GM23338 (cell line): ENCODE measurements at regions not wholly inside any gene's neighbourhood (a gene's known extent, or its start where the extent isn't known, plus 50 kb on each side); places are given as distances from the start of the nearest gene placed in this dataset.

Experiments used
- ATAC-seq: fragments of 200-7000 bp; cut with Tn5 transposase; 3 replicates; pipeline ENCODE4 v1.9.1; 2020
- DNase-seq: peaks from one replicate; pipeline ENCODE4 v3.0.0-alpha.2; 2015; ENCODE audit warnings: low spot score
- H2AFZ ChIP-seq: fragments of 200-600 bp; sonication (generic); 2 replicates; pipeline ENCODE4 v1.8.0; 2016; ENCODE audit warnings: antibody characterized with exemption, mild to moderate bottlenecking, moderate library complexity
- H3F3A ChIP-seq: fragments of 200-600 bp; sonication (generic); replicated peaks from 2 replicates; pipeline ENCODE4 v1.8.0; 2017; ENCODE audit warnings: antibody characterized with exemption, mixed run types, low read depth
- H3K27ac ChIP-seq: fragments of 200-600 bp; sonication (generic); 2 replicates; pipeline ENCODE4 v1.6.1; 2016; ENCODE audit warnings: low read depth
- H3K27me3 ChIP-seq: fragments of 200-600 bp; sonication (generic); 2 replicates; pipeline ENCODE4 v1.8.0; 2016; ENCODE audit warnings: mild to moderate bottlenecking, mixed run types, moderate library complexity; ENCODE audit not compliant: insufficient read depth
- H3K36me3 ChIP-seq: fragments of 200-600 bp; sonication (generic); 2 replicates; pipeline ENCODE4 v1.8.0; 2016; ENCODE audit warnings: mild to moderate bottlenecking; ENCODE audit not compliant: insufficient read depth
- H3K4me1 ChIP-seq: fragments of 200-600 bp; sonication (generic); 2 replicates; pipeline ENCODE4 v1.8.0; 2016; ENCODE audit warnings: mild to moderate bottlenecking, moderate library complexity; ENCODE audit not compliant: insufficient read depth
- H3K4me2 ChIP-seq: fragments of 200-600 bp; sonication (generic); 2 replicates; pipeline ENCODE4 v1.7.1; 2017; ENCODE audit warnings: mixed run types
- H3K4me3 ChIP-seq: fragments of 200-600 bp; sonication (generic); 2 replicates; pipeline ENCODE4 v1.6.1; 2016; ENCODE audit warnings: mixed run types
- H3K79me2 ChIP-seq: fragments of 200-600 bp; sonication (generic); replicated peaks from 2 replicates; pipeline ENCODE4 v1.8.0; 2017; ENCODE audit warnings: mild to moderate bottlenecking; ENCODE audit not compliant: insufficient read depth
- H3K9me2 ChIP-seq: fragments of 200-600 bp; sonication (generic); 2 replicates; pipeline ENCODE4 v1.8.0; 2017; ENCODE audit not compliant: insufficient read depth
- H4K20me1 ChIP-seq: fragments of 200-600 bp; sonication (generic); replicated peaks from 2 replicates; pipeline ENCODE4 v1.8.0; 2017; ENCODE audit warnings: mild to moderate bottlenecking; ENCODE audit not compliant: insufficient read depth
- H3K27ac Mint-ChIP-seq: 2 replicates; pipeline ENCODE4 v1.8.0; 2020; ENCODE audit warnings: inconsistent platforms, mild to moderate bottlenecking, moderate library complexity, mixed read lengths
- H3K27me3 Mint-ChIP-seq: 3 replicates; pipeline ENCODE4 v1.8.0; 2022; ENCODE audit warnings: low read depth, mild to moderate bottlenecking, moderate library complexity, mixed read lengths, inconsistent platforms; ENCODE audit not compliant: insufficient read depth, poor library complexity
- H3K36me3 Mint-ChIP-seq: 3 replicates; pipeline ENCODE4 v1.8.0; 2021; ENCODE audit warnings: low read depth, mild to moderate bottlenecking, inconsistent platforms, moderate library complexity, mixed read lengths
- H3K4me1 Mint-ChIP-seq: 3 replicates; pipeline ENCODE4 v1.8.0; 2020; ENCODE audit warnings: mild to moderate bottlenecking, inconsistent platforms, mixed read lengths
- H3K4me3 Mint-ChIP-seq: 3 replicates; pipeline ENCODE4 v1.8.0; 2021; ENCODE audit warnings: moderate library complexity, mild to moderate bottlenecking, inconsistent platforms, mixed read lengths
- H3K9me3 Mint-ChIP-seq: 3 replicates; pipeline ENCODE4 v1.8.0; 2020; ENCODE audit warnings: moderate library complexity, mild to moderate bottlenecking, inconsistent platforms, mixed read lengths
- CREB1 ChIP-seq: fragments of 250-450 bp; sonication (Bioruptor Pico); IDR thresholded peaks from 2 replicates; pipeline ENCODE4 v1.5.0; 2020; ENCODE audit warnings: low read depth, mild to moderate bottlenecking, moderate library complexity
- ETS1 ChIP-seq: IDR thresholded peaks from 2 replicates; pipeline ENCODE4 v1.6.1; 2016; ENCODE audit warnings: antibody characterized with exemption
- EZH2 ChIP-seq: fragments of 200-600 bp; sonication (generic); IDR thresholded peaks from one replicate; pipeline ENCODE4 v1.8.0; 2017; ENCODE audit warnings: antibody characterized with exemption, mild to moderate bottlenecking, low read depth; ENCODE audit not compliant: unreplicated experiment
- EZH2phosphoT487 ChIP-seq: fragments of 200-600 bp; sonication (generic); IDR thresholded peaks from one replicate; pipeline ENCODE4 v1.8.1; 2018; ENCODE audit warnings: antibody characterized with exemption; ENCODE audit not compliant: unreplicated experiment
- REST ChIP-seq: IDR thresholded peaks from one replicate; pipeline ENCODE4 v1.6.1; 2018; ENCODE audit warnings: antibody characterized with exemption; ENCODE audit not compliant: unreplicated experiment
- STAT1 ChIP-seq: IDR thresholded peaks from one replicate; pipeline ENCODE4 v1.6.1; 2016; ENCODE audit warnings: antibody characterized with exemption; ENCODE audit not compliant: unreplicated experiment
- ZNF114 ChIP-seq: fragments of 250-450 bp; sonication (Bioruptor Pico); IDR thresholded peaks from 2 replicates; pipeline ENCODE4 v1.5.0; 2020; ENCODE audit warnings: mild to moderate bottlenecking, moderate library complexity
- ZNF331 ChIP-seq: fragments of 250-450 bp; sonication (Bioruptor Pico); IDR thresholded peaks from 2 replicates; pipeline ENCODE4 v1.5.0; 2020; ENCODE audit warnings: low read depth, mild to moderate bottlenecking, moderate library complexity
- ZNF462 ChIP-seq: fragments of 250-450 bp; sonication (Bioruptor Pico); IDR thresholded peaks from 2 replicates; pipeline ENCODE4 v1.5.0; 2020; ENCODE audit warnings: mild to moderate bottlenecking, moderate library complexity

- ATAC-seq = no peak
- H3K4me1 Mint-ChIP-seq = peaks cover 17% of the 10 kb centered on the region
Measured at GRCh38 chr12:63305901-63306875, 155.2 kb upstream of the AVPR1A start.

More at GRCh38 chr12:63305901-63306875, 155.2 kb upstream of the AVPR1A start:
- Mint-ChIP-seq H3K27me3 (peaks cover 7% of the 10 kb centered on the region), H3K9me3 (peaks cover 12% of the 10 kb centered on the region), H3K4me3 (no peak overlapping the region), H3K36me3 (peaks cover 5% of the 10 kb centered on the region; the same call in 1 of the 3 replicates), H3K27ac (no peak overlapping the region)
- H3F3A ChIP-seq = no peaks in the 10 kb centered on the region
- no peak for TF ChIP-seq EZH2phosphoT487
- TF ChIP-seq ZNF462 = no peak
- TF ChIP-seq STAT1 = no peak
- no peak for TF ChIP-seq CREB1
- TF ChIP-seq ZNF114 (CRISPR knock-in tag) = no peak
- no peak for TF ChIP-seq EZH2
- no peak for TF ChIP-seq ETS1
- TF ChIP-seq ZNF331 (CRISPR knock-in tag) = no peak
- no peak for TF ChIP-seq REST
- 0 out of 2 replicates have a peak, but pooled peaks cover 9% of the 10 kb centered on the region for H3K4me1 ChIP-seq
- H3K9me2 ChIP-seq = 0 out of 2 replicates have a peak, but pooled peaks cover 2% of the 10 kb centered on the region
- H3K27ac ChIP-seq = no peak overlapping the region
- no peak overlapping the region for H2AFZ ChIP-seq
- no peaks in the 10 kb centered on the region for H4K20me1 ChIP-seq
- H3K27me3 ChIP-seq = no peaks in the 10 kb centered on the region
- no peak for DNase-seq
- no peak overlapping the region for H3K4me3 ChIP-seq
- no peaks in the 10 kb centered on the region for H3K36me3 ChIP-seq
- H3K79me2 ChIP-seq = no peaks in the 10 kb centered on the region
- no peak overlapping the region for H3K4me2 ChIP-seq
